ENCODE measurements at regions not wholly inside any gene's neighbourhood (a gene's known extent, or its start where the extent isn't known, plus 50 kb on each side); places are given as distances from the start of the nearest gene placed in this dataset.
"Not testable (repeated sequence)": the region's sequence is repeated elsewhere in the genome, so short reads cannot be mapped to it uniquely, and the experiment has no call there.

DNA sequence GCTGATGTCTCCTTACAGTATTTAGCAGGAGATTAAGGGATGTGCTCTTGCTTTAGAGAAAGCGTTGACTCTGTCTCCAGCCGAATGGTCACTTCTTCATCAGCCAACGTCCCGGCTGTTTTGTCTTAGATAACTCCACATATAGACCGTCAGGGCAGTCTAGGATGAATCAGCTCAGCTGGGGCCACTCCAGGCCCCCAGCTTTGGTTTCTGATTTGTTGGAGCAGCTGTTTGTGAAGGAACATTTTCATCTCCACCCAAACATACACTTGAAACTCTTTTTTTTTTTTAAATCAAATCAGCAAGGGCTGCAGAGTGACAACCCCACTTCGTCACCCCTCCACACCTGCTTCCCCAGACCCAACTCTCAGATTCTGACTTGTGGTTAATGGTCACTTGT, 206.1 kb upstream of the GALNT2 start:
- DNase-seq (ENCODE audit: low spot score): no peak

- no peak for DNase-seq (ENCODE audit: low spot score)
These were observed 204.8 kb upstream of the GALNT2 start for GRCh38 chr1:229862017-229862774.

DNA sequence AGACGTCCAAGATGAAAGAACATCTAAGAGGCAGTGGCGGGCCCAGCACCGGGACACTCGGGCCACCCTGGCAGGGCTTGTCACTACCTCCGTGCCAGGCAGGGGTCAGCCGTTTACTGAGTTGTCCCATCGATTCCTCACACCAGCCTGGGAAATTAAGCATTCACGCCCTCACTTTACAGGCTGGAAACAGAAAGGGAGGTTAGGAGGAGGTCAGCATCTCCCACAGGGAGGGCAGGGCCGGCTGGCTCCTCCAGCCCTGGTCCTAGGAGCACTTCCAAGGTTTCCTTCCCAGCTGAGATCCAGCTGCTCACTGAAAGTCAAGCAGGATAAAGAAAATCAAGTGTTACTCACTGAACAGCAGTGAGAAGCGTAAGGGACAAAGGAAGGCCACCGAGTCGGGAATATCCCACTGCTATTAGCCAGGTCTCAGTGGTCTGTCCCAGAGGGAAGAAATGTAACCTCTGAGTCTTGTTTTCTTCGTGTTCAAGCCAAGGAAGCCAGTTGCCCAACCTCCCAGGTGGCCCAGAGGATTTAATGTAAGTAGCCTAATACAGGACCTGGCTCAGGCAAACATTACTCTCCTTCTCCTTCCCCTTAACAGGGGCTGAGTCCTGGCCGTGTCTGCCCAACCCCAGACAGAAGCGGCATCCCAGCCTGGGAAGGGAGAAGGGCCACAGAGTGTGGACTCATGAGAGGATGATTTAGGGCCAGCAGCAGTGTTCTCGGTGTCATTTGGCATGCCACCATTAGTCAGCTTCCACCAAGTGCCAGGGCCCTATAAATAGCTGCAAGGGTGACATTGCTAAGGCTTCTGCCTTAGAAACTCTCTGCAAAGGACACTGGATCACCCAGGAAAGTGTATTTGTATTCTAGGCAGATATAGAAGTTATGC, 203.1 kb upstream of the GALNT2 start:
- no peak for DNase-seq (ENCODE audit: low spot score)

GRCh38 chr1:229864686-229865230, 202.3 kb upstream of the GALNT2 start:
- no peak for DNase-seq (ENCODE audit: low spot score)

- DNase-seq (ENCODE audit: low spot score): not testable (repeated sequence)
These were observed 201.7 kb upstream of the GALNT2 start for GRCh38 chr1:229865321-229865720.

GRCh38 chr1:229867726-229868125, 199.3 kb upstream of the GALNT2 start:
- DNase-seq (ENCODE audit: low spot score): no peak

DNA sequence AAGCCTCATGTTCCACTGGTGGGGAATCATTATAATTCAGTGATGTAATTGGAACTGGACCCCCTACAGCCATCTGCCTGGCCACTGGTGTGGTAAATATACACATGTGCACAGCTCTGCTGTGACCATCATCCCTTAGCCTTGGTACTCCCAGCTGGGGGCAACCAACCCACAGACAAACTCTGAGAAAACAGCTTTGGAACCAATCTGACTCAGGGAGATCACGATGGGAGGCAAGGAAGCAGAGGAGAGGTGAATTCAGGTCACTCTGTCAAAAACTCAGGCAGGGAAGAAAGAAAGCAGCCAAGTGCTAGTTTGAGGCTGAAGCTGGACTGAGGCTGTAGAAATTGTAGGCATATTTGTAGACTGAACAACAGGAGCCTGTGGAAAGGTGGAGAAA, 197.8 kb upstream of the GALNT2 start:
- DNase-seq (ENCODE audit: low spot score): no peak

GRCh38 chr1:229869687-229870086, 197.4 kb upstream of the GALNT2 start:
- no peak for DNase-seq (ENCODE audit: low spot score)

GRCh38 chr1:229870381-229870780, 196.7 kb upstream of the GALNT2 start:
- DNase-seq (ENCODE audit: low spot score): no peak

- DNase-seq (ENCODE audit: low spot score): no peak
These were observed 195.9 kb upstream of the GALNT2 start for GRCh38 chr1:229871078-229871676.

- peak; percentile 11 for DNase-seq (ENCODE audit: low spot score)
These were observed 192.9 kb upstream of the GALNT2 start for GRCh38 chr1:229874136-229874535.

- DNase-seq (ENCODE audit: low spot score): peak; percentile 11
These were observed 192.4 kb upstream of the GALNT2 start for GRCh38 chr1:229874609-229875008.

DNA sequence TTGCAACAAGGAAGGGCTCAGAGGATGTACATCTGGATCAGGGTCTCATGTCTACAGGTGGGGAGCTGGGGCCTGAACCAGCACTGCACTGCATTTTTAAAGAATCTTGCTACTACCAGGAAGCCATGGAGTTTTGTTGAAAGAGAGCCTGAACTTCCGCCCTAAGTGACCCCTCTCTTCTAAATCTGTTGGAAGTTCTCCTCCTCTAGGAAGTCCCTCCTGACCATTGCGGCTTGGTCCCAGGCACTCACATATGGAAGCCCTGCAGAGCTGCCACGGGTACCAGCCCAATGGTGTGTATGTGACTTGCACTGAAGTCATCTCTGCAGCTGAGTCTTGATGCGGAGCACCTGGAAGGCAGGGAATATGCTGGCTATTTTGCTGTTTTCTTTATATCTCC, 192.0 kb upstream of the GALNT2 start:
- DNase-seq (ENCODE audit: low spot score): no peak

- peak; percentile 20 for DNase-seq (ENCODE audit: low spot score)
These were observed 187.3 kb upstream of the GALNT2 start for GRCh38 chr1:229879746-229880145.

DNA sequence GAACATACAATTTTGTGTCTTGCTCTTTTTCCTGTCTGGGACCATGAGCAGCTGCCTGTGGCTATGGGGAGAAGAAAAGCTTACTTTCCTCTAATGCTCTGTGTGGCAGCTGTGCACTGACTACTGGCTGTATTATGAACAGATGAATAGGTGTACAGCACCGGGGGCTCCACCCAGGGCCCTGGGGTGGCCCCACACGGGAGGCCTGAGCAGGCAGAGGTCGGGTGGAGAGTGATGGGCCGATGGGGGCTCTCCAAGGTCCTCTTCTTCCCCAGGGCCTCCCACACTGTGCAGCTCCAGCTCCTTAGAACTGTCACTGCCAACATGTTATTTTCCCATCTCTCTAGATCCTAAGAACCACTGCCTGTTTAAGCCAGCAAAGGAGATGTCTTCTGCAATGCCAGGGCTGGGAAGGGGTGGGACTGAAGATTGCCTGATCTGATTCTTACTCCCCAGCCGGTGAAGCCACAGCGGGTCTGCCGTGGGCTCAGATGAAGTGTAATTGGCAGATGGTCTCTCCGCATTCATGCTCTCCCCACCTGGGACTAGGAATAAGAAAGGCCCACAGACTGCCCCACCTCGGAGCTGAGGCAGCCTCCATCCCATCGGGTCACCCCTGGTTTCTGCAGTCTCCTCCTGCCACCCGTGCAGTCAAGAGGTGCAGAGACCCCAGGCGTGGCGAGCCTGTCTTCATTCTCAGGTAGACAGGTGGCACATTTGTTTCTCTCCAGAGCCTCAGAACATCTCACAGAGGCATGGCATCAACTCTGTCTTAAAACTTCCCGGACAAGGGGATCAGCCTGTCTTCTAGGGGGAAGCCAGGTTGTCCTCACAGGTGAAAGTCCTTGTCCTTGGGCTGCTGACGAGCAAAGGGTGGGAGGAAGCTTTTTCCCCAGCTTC, 186.5 kb upstream of the GALNT2 start:
- DNase-seq (ENCODE audit: low spot score): no peak

- no peak for DNase-seq (ENCODE audit: low spot score)
These were observed 184.4 kb upstream of the GALNT2 start for GRCh38 chr1:229882621-229883020.

DNA sequence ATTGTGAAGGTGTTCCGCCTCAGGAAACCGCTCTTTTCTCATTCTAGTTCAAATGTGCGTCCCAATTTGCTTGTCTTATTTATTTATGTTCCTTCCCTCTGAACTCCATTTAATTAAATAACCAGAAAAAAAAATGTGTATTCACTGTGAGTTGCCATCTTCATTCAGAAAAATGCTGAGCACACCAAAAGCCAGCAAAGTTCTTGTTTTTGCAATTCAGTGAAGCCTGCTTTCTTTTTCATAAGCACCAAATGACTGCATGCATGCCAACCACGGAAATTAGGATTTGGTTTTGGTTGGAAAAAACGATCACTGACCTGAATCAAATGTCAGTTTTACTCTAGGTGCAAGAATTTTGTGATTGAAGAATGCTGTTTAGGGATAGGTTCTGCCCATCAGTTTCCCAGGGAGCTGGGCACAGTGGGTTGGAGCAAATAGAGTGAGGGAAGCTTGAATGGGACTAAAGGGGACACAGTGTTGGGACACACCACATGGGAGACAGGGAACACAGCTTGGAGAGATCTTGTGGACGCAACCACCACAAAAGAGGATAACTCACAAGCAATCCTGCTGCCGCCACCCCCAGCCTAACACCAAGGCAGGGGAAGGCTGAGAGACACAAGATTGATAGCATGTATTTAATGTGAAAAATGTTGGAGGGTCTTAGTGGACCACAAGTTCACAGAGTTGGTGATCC, 183.4 kb upstream of the GALNT2 start:
- no peak for DNase-seq (ENCODE audit: low spot score)

DNA sequence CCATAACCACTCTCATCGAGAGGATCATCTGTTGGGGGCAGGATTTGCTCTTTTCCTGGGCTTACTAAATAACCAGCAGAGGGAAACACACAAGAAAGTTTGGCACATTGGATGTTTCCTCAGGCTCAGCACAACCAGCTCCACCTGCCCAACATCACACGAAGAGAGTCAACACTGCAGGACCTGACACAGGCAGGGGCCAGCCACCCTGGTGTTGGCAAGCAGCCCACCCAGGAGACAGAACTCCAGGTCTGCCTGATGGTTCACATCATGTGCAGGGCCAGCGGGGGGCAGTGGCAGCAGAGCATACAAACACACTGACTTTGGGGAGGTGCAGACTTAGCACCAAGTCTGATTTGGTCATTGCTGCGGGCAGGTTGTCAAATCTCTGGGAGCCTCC, 182.3 kb upstream of the GALNT2 start:
- DNase-seq (ENCODE audit: low spot score): no peak

GRCh38 chr1:229885568-229886495, 181.2 kb upstream of the GALNT2 start:
- no peak for DNase-seq (ENCODE audit: low spot score)

DNA sequence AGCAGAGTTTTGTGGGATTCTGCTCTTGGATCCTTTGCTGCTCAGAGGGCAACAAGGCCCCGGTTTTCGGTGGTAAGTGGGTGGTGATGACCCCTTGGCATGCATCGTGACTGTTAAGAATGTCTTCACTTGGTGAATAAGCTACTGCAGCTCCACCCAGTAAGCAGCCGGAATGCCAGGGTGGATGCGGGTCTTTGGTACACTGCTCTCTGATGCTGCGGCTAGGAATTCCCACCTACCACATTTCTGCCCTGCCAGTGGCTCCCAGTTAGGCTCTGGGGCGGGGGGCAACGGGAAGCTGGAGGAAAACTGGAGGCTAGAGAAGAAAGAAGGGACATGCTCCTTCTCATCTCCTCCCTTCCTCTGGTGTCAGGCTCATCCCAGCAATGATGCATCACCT, 180.4 kb upstream of the GALNT2 start:
- no peak for DNase-seq (ENCODE audit: low spot score)
